ENCODE measurements at regions not wholly inside any gene's neighbourhood (a gene's known extent, or its start where the extent isn't known, plus 50 kb on each side); places are given as distances from the start of the nearest gene placed in this dataset.
"Not testable (repeated sequence)": the region's sequence is repeated elsewhere in the genome, so short reads cannot be mapped to it uniquely, and the experiment has no call there.

DNA sequence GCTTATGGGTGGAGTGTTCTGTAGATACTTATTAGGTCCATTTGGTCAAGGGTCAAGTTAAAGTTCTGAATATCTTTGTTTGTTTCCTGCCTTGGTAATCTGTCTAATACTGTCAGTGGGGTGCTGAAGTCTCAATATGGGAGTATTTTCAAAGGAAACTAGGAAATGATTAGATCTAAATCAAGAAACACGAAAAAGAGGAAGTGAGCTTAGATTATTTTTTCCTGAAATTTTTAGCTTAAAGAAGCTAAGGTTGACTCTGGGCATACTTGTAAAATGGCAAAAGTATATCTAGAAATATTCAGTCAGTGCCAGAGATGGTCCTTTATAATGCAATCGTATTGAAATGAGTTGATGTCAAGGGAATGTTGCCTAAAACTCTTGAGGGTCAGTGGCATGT, 313.5 kb downstream of the ICE1 start:
- H3K4me3 ChIP-seq (ENCODE audit: low read length) = no peak overlapping the region
- no peaks in the 10 kb centered on the region for H3K27me3 ChIP-seq (ENCODE audit: control insufficient read depth, insufficient read depth, low read length)
- H3K9me3 ChIP-seq (replicated peaks; ENCODE audit: low read length) = peaks cover 5% of the 10 kb centered on the region
- no peaks in the 10 kb centered on the region for H3K4me1 ChIP-seq (ENCODE audit: control insufficient read depth, insufficient read depth, low read length)
- H3K9ac ChIP-seq (ENCODE audit: low read depth, low read length) = no peak overlapping the region
- no peak overlapping the region for H3K4me2 ChIP-seq (ENCODE audit: low read length)
- H3K36me3 ChIP-seq (ENCODE audit: insufficient read depth, low read length) = no peaks in the 10 kb centered on the region

- not testable (repeated sequence) for H3K4me3 ChIP-seq (ENCODE audit: low read length); H3K9ac ChIP-seq (ENCODE audit: low read depth, low read length); H3K4me1 ChIP-seq (ENCODE audit: control insufficient read depth, insufficient read depth, low read length); H3K27me3 ChIP-seq (ENCODE audit: control insufficient read depth, insufficient read depth, low read length); H3K36me3 ChIP-seq (ENCODE audit: insufficient read depth, low read length); H3K9me3 ChIP-seq (replicated peaks; ENCODE audit: low read length); H3K4me2 ChIP-seq (ENCODE audit: low read length)
These were observed 310.6 kb downstream of the ICE1 start for GRCh38 chr5:5733058-5733457.

DNA sequence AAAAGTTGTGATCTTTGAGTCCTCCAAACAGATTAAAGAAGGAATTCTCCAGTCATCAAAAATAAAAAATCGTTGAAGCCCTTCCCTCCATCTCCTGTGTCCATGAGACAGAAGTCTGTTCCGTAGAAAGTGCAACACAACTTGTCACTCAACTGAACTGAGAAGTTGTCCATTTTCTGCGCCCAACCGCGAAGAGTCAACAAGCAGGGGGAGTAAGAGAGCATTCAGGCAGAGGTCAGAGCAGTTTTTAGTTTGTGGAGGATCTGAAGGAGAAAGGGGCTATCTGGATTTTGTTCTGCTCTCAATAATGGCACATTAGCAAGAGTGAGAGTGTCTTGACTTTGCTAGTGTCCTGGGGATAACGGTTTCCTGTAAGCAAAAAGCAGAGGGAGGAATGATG, 303.9 kb downstream of the ICE1 start:
- Histone ChIP-seq H3K9me3 (replicated peaks; ENCODE audit: low read length) (peaks cover 4% of the 10 kb centered on the region), H3K36me3 (ENCODE audit: insufficient read depth, low read length) (no peaks in the 10 kb centered on the region), H3K27me3 (ENCODE audit: control insufficient read depth, insufficient read depth, low read length) (no peaks in the 10 kb centered on the region), H3K4me1 (ENCODE audit: control insufficient read depth, insufficient read depth, low read length) (no peaks in the 10 kb centered on the region), H3K9ac (ENCODE audit: low read depth, low read length) (no peak overlapping the region), H3K4me3 (ENCODE audit: low read length) (no peak overlapping the region), H3K4me2 (ENCODE audit: low read length) (no peak overlapping the region)

GRCh38 chr5:5721881-5722280, 299.4 kb downstream of the ICE1 start:
- H3K9me3 ChIP-seq (replicated peaks; ENCODE audit: low read length) = no peaks in the 10 kb centered on the region
- H3K36me3 ChIP-seq (ENCODE audit: insufficient read depth, low read length) = no peaks in the 10 kb centered on the region
- H3K9ac ChIP-seq (ENCODE audit: low read depth, low read length) = no peak overlapping the region
- H3K4me2 ChIP-seq (ENCODE audit: low read length) = no peak overlapping the region
- H3K4me1 ChIP-seq (ENCODE audit: control insufficient read depth, insufficient read depth, low read length) = no peaks in the 10 kb centered on the region
- H3K27me3 ChIP-seq (ENCODE audit: control insufficient read depth, insufficient read depth, low read length) = no peaks in the 10 kb centered on the region
- H3K4me3 ChIP-seq (ENCODE audit: low read length) = no peak overlapping the region

DNA sequence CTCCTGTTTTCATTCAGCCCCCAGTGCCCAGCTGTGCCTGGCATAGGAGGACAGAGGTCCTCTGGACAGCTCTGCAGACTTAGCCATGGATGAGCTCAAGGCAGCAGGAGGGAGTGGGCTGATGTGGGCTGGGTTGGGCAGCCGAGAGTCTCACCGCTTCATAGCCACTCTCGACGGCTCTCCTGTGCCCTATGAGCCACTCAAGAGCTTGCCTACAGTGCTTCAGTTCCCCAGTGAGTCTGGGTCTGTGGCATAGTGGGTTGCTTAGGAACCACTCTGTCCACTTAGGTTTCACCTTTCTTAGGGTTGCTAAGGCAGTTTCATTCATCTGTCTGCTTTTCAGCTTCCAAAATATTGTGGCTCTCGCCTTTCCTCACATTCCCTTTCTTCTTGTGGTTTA, 296.8 kb downstream of the ICE1 start:
- H3K9ac ChIP-seq (ENCODE audit: low read depth, low read length) = no peak overlapping the region
- no peaks in the 10 kb centered on the region for H3K9me3 ChIP-seq (replicated peaks; ENCODE audit: low read length)
- H3K4me3 ChIP-seq (ENCODE audit: low read length) = no peak overlapping the region
- H3K4me2 ChIP-seq (ENCODE audit: low read length) = no peak overlapping the region
- H3K4me1 ChIP-seq (ENCODE audit: control insufficient read depth, insufficient read depth, low read length) = no peaks in the 10 kb centered on the region
- H3K36me3 ChIP-seq (ENCODE audit: insufficient read depth, low read length) = no peaks in the 10 kb centered on the region
- H3K27me3 ChIP-seq (ENCODE audit: control insufficient read depth, insufficient read depth, low read length) = no peaks in the 10 kb centered on the region

DNA sequence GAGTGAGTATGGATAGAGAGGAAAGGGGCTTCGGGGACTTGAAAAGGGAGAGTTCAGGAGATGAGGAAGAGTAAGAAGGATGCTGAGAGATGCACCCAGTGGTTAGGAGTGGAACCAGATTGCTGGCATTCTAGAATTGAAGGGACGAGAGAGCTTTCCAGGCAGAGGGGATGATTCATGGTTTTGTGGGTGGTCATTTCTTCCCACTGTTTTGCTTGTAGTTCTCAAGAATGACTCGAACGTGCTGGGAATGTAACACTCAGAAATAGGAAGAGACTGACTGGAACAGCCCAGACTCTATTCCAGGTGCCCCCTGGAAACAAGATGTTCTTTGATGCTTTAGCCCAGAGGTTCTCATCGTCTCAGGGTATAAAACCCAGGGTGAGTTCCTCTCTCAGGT, 294.2 kb downstream of the ICE1 start:
- no peaks in the 10 kb centered on the region for H3K36me3 ChIP-seq (ENCODE audit: insufficient read depth, low read length)
- no peak overlapping the region for H3K4me2 ChIP-seq (ENCODE audit: low read length)
- H3K27me3 ChIP-seq (ENCODE audit: control insufficient read depth, insufficient read depth, low read length) = no peaks in the 10 kb centered on the region

DNA sequence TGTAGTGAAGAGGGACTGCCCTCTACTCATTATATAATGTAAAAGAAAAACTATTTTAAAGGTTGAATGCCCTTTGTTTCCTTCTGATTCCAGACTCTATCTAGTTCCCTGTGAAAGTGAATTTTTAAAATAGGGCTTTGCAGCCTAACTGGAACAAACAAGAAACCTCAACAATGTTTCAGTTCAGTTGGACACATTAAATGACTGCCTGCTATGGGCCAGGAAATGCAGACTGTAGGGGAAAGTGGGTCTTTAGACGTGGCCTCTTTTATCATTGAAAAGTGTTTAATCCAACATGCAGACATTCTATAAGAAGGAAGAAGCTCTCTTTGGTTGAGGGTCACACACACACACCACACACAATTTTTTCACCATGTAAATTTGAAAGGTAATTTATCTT, 289.1 kb downstream of the ICE1 start:
- H3K4me3 ChIP-seq (ENCODE audit: low read length) = no peak overlapping the region
- H3K9me3 ChIP-seq (replicated peaks; ENCODE audit: low read length) = no peaks in the 10 kb centered on the region
- H3K36me3 ChIP-seq (ENCODE audit: insufficient read depth, low read length) = no peaks in the 10 kb centered on the region
- no peak overlapping the region for H3K4me2 ChIP-seq (ENCODE audit: low read length)
- no peak overlapping the region for H3K9ac ChIP-seq (ENCODE audit: low read depth, low read length)
- no peaks in the 10 kb centered on the region for H3K27me3 ChIP-seq (ENCODE audit: control insufficient read depth, insufficient read depth, low read length)
- H3K4me1 ChIP-seq (ENCODE audit: control insufficient read depth, insufficient read depth, low read length) = no peaks in the 10 kb centered on the region

More for the DNA sequence above, 294.2 kb downstream of the ICE1 start:
- Histone ChIP-seq H3K4me3 (ENCODE audit: low read length) (no peak overlapping the region), H3K9me3 (replicated peaks; ENCODE audit: low read length) (no peaks in the 10 kb centered on the region), H3K9ac (ENCODE audit: low read depth, low read length) (no peak overlapping the region), H3K4me1 (ENCODE audit: control insufficient read depth, insufficient read depth, low read length) (no peaks in the 10 kb centered on the region)

DNA sequence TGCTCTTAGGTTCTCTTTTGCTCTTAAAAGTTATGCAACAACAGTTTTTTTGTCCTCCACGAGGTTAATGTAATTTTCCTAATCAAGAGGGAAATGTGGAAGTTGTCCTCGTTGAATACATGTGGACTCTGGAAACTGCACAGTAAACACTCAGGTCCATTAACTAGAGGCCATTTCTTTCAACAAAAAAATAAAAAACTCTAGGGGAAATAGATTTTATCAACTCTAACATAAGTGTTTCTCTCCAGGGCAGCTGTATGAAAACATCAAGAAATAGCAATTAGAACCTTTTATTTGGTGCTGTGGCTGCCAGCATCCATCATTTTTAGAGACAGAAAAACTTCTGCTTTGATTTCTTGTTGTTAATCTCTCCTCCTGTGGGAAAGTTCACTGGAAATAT, 288.6 kb downstream of the ICE1 start:
- no peak overlapping the region for H3K4me3 ChIP-seq (ENCODE audit: low read length)
- no peaks in the 10 kb centered on the region for H3K4me1 ChIP-seq (ENCODE audit: control insufficient read depth, insufficient read depth, low read length)
- no peaks in the 10 kb centered on the region for H3K27me3 ChIP-seq (ENCODE audit: control insufficient read depth, insufficient read depth, low read length)
- H3K36me3 ChIP-seq (ENCODE audit: insufficient read depth, low read length) = no peaks in the 10 kb centered on the region
- H3K9me3 ChIP-seq (replicated peaks; ENCODE audit: low read length) = no peaks in the 10 kb centered on the region
- no peak overlapping the region for H3K9ac ChIP-seq (ENCODE audit: low read depth, low read length)
- no peak overlapping the region for H3K4me2 ChIP-seq (ENCODE audit: low read length)

DNA sequence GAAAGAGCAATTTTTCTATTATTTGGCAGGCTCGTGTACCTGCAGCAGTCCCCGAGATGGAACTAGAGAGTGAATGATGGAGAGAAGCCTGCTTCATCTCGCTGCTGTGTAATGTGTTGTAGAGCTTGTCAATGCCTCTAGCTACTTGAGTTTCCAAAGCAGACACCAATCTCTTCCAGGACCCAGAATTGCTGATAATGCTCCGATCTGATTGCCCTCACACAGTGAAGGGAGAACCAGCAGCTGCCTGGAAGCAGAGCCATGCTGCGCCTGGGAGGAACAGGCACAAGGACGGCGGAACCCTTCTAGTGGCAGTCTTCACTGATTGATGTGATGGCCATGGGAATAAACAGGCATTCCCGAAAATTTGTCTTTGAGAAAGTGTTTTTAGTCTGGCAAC, 288.0 kb downstream of the ICE1 start:
- no peaks in the 10 kb centered on the region for H3K4me1 ChIP-seq (ENCODE audit: control insufficient read depth, insufficient read depth, low read length)
- H3K36me3 ChIP-seq (ENCODE audit: insufficient read depth, low read length) = no peaks in the 10 kb centered on the region
- H3K27me3 ChIP-seq (ENCODE audit: control insufficient read depth, insufficient read depth, low read length) = no peaks in the 10 kb centered on the region
- H3K9me3 ChIP-seq (replicated peaks; ENCODE audit: low read length) = no peaks in the 10 kb centered on the region
- H3K4me3 ChIP-seq (ENCODE audit: low read length) = no peak overlapping the region
- no peak overlapping the region for H3K9ac ChIP-seq (ENCODE audit: low read depth, low read length)
- H3K4me2 ChIP-seq (ENCODE audit: low read length) = no peak overlapping the region

GRCh38 chr5:5708367-5708919, 286.0 kb downstream of the ICE1 start:
- Histone ChIP-seq H3K4me3 (ENCODE audit: low read length) (no peak overlapping the region), H3K9ac (ENCODE audit: low read depth, low read length) (no peak overlapping the region), H3K4me2 (ENCODE audit: low read length) (no peak overlapping the region), H3K9me3 (replicated peaks; ENCODE audit: low read length) (no peaks in the 10 kb centered on the region), H3K27me3 (ENCODE audit: control insufficient read depth, insufficient read depth, low read length) (no peaks in the 10 kb centered on the region), H3K4me1 (ENCODE audit: control insufficient read depth, insufficient read depth, low read length) (no peaks in the 10 kb centered on the region), H3K36me3 (ENCODE audit: insufficient read depth, low read length) (no peaks in the 10 kb centered on the region)

DNA sequence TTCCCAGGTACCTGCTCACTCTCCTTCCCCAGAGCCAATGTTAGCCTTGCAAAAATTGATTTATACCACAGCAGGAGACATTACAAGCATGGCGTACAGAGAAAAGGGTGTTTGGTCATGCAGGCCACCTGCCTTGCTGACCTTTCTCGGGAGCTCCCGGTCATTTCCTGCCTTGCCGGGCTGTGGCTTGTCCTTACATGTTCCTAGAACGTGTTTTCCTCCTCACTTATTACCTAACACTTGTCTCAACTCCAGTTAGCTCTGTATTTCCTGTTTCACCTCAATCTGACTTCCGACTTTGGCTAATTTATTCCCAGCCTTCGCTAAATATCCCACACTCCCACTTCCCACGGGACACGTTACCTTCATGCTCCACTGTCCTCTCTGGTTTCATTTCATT, 282.5 kb downstream of the ICE1 start:
- Histone ChIP-seq H3K36me3 (ENCODE audit: insufficient read depth, low read length) (no peaks in the 10 kb centered on the region), H3K4me2 (ENCODE audit: low read length) (no peak overlapping the region), H3K9me3 (replicated peaks; ENCODE audit: low read length) (no peaks in the 10 kb centered on the region), H3K9ac (ENCODE audit: low read depth, low read length) (no peak overlapping the region), H3K4me1 (ENCODE audit: control insufficient read depth, insufficient read depth, low read length) (no peaks in the 10 kb centered on the region), H3K27me3 (ENCODE audit: control insufficient read depth, insufficient read depth, low read length) (no peaks in the 10 kb centered on the region), H3K4me3 (ENCODE audit: low read length) (no peak overlapping the region)

DNA sequence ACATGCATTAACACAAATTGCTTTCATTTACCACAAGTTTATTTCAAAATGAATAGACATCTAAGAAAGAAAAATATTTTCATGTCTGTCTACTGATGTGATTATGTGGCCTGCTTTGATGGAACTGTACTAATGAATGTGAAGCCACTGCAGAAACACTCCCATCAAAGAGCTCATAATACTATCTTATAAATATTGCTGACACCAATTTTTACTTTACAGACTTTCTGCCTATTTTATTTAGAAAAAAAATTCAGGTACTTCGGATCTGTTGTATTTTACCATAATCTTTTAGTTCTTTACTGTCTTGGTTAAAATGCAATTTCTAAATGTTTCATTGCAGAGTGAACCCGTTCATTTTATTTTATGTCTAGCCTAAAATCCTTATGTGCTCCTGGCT, 281.9 kb downstream of the ICE1 start:
- H3K4me3 ChIP-seq (ENCODE audit: low read length) = no peak overlapping the region
- H3K36me3 ChIP-seq (ENCODE audit: insufficient read depth, low read length) = no peaks in the 10 kb centered on the region
- no peak overlapping the region for H3K9ac ChIP-seq (ENCODE audit: low read depth, low read length)
- H3K4me2 ChIP-seq (ENCODE audit: low read length) = no peak overlapping the region
- H3K9me3 ChIP-seq (replicated peaks; ENCODE audit: low read length) = no peaks in the 10 kb centered on the region
- no peaks in the 10 kb centered on the region for H3K27me3 ChIP-seq (ENCODE audit: control insufficient read depth, insufficient read depth, low read length)
- no peaks in the 10 kb centered on the region for H3K4me1 ChIP-seq (ENCODE audit: control insufficient read depth, insufficient read depth, low read length)
